ENCODE measurements at regions not wholly inside any gene's neighbourhood (a gene's known extent, or its start where the extent isn't known, plus 50 kb on each side); places are given as distances from the start of the nearest gene placed in this dataset.

DNA sequence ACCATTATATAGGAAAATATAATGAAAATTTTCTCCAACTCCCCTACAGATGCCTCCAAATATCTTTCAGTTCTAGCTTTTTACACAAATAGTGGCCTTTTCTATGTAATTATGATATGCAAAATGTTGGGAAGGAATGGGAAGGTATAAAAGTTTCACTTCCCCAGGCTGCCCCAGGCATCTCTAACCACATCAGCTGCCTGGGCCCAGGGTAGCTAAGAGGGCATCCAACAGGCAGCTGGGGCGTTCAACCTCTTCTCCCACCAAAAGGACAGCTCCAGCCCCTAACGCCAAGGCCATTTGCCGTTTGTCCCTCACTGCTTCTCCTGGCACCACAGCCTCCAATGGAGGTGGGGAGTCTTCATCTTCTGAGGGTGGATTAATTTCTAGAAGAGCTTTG is 188.1 kb upstream of the TSC22D2 start:
- no peaks in the 10 kb centered on the region for H3K36me3 ChIP-seq
- TF ChIP-seq, protein P1, sequence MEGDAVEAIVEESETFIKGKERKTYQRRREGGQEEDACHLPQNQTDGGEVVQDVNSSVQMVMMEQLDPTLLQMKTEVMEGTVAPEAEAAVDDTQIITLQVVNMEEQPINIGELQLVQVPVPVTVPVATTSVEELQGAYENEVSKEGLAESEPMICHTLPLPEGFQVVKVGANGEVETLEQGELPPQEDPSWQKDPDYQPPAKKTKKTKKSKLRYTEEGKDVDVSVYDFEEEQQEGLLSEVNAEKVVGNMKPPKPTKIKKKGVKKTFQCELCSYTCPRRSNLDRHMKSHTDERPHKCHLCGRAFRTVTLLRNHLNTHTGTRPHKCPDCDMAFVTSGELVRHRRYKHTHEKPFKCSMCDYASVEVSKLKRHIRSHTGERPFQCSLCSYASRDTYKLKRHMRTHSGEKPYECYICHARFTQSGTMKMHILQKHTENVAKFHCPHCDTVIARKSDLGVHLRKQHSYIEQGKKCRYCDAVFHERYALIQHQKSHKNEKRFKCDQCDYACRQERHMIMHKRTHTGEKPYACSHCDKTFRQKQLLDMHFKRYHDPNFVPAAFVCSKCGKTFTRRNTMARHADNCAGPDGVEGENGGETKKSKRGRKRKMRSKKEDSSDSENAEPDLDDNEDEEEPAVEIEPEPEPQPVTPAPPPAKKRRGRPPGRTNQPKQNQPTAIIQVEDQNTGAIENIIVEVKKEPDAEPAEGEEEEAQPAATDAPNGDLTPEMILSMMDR (IDR thresholded peaks at IDR 0.05): no peak
- intact Hi-C loops (cut with DNase I): no loop called here
- ATAC-seq (no peak), DNase-seq (no peak)
- H3K4me1 ChIP-seq: peaks cover 7% of the 10 kb centered on the region
- H3K27me3 ChIP-seq (ENCODE audit: low read depth): no peaks in the 10 kb centered on the region
- H3K4me3 ChIP-seq: no peak overlapping the region
- H3K9me3 ChIP-seq: no peaks in the 10 kb centered on the region
- H3K27ac ChIP-seq: no peak overlapping the region

- no peak for ATAC-seq
- no peak overlapping the region for H3K27ac ChIP-seq
- peaks cover 7% of the 10 kb centered on the region for H3K4me1 ChIP-seq
- no peak overlapping the region for H3K4me3 ChIP-seq
- TF ChIP-seq, protein P1 (IDR thresholded peaks at IDR 0.05): no peak
- H3K9me3 ChIP-seq: no peaks in the 10 kb centered on the region
- H3K27me3 ChIP-seq (ENCODE audit: low read depth): no peaks in the 10 kb centered on the region
- H3K36me3 ChIP-seq: no peaks in the 10 kb centered on the region
- no peak for DNase-seq
- intact Hi-C loops (cut with DNase I): no loop called here
Observed at GRCh38 chr3:150218841-150219240, 189.3 kb upstream of the TSC22D2 start.

- Histone ChIP-seq H3K4me1 (peaks cover 7% of the 10 kb centered on the region), H3K27ac (no peak overlapping the region), H3K36me3 (no peaks in the 10 kb centered on the region), H3K9me3 (no peaks in the 10 kb centered on the region), H3K4me3 (no peak overlapping the region), H3K27me3 (ENCODE audit: low read depth) (no peaks in the 10 kb centered on the region)
- TF ChIP-seq, protein P1 (IDR thresholded peaks at IDR 0.05): no peak
- intact Hi-C loops (cut with DNase I): no loop called here
- DNase-seq (no peak), ATAC-seq (no peak)
Observed at GRCh38 chr3:150218236-150218635, 189.9 kb upstream of the TSC22D2 start.

DNA sequence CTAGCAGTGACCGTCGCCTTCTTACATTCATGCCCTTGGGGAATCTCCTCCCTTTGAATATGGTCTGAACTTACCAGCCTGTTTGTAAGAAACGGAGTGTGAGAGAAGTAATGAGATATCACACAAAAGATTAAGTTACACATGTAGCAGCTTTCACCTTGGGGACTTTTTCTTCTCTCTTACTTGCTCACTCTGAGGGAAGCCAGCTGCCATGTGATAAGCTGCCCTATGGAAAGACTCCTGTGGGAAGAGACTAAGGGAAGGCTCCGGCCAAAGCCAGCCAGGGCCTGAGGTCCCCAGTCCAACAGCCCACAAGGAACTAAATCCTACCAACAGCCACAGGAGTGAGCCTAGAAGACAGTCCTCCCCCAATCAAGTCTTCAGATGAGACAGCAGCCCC is 190.4 kb upstream of the TSC22D2 start:
- Histone ChIP-seq H3K36me3 (no peaks in the 10 kb centered on the region), H3K4me1 (peaks cover 7% of the 10 kb centered on the region), H3K4me3 (no peak overlapping the region), H3K27me3 (ENCODE audit: low read depth) (no peaks in the 10 kb centered on the region), H3K27ac (no peak overlapping the region), H3K9me3 (no peaks in the 10 kb centered on the region)
- ATAC-seq: no peak
- intact Hi-C loops (cut with DNase I): no loop called here
- DNase-seq: no peak
- TF ChIP-seq, protein P1 (IDR thresholded peaks at IDR 0.05): no peak

DNA sequence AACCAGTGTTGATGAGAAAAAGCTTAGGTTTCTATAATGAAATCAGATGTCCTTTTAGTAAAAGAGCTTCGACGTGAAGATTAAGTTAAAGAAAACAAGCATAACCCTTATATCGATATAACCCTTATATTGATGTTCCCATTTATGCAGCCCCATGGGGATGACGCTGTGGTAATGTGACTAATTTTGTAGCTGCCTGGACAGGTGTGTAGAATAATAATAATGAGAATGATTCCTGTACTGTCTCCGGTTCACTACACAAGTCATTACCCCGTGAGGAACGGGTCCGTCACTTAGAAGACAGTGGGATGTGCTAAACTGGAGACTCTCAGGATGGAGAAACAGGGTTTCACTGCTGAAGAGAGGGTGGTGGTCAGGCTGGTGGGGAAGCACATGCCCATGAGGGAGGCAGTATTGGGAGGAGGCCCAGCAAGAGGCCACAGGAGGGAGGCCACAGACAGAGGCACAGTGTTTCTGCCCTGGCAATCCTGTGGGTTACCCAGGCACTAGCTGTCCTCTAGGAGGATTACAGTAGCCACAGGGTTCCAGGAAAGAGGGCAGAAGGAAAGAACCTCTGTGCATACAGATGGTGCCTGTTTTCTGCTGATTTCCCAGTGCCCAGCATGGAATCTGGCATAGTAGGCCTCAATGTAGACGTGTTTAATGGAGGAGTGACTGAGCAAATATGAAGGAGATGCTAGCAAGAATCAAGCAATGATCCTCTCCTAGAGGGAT is 191.1 kb upstream of the TSC22D2 start:
- no peak overlapping the region for H3K27ac ChIP-seq
- intact Hi-C loops (cut with DNase I): no loop called here
- no peak for ATAC-seq

More for the DNA sequence above, 191.1 kb upstream of the TSC22D2 start:
- TF ChIP-seq, protein P1 (IDR thresholded peaks at IDR 0.05): no peak
- Histone ChIP-seq H3K36me3 (no peaks in the 10 kb centered on the region), H3K9me3 (no peaks in the 10 kb centered on the region), H3K27me3 (ENCODE audit: low read depth) (no peaks in the 10 kb centered on the region), H3K4me3 (no peak overlapping the region), H3K4me1 (peaks cover 7% of the 10 kb centered on the region)
- no peak for DNase-seq

Measured in lower lobe of right lung (tissue), 2 donors.